ENCODE measurements at regions not wholly inside any gene's neighbourhood (a gene's known extent, or its start where the extent isn't known, plus 50 kb on each side); places are given as distances from the start of the nearest gene placed in this dataset.

DNA sequence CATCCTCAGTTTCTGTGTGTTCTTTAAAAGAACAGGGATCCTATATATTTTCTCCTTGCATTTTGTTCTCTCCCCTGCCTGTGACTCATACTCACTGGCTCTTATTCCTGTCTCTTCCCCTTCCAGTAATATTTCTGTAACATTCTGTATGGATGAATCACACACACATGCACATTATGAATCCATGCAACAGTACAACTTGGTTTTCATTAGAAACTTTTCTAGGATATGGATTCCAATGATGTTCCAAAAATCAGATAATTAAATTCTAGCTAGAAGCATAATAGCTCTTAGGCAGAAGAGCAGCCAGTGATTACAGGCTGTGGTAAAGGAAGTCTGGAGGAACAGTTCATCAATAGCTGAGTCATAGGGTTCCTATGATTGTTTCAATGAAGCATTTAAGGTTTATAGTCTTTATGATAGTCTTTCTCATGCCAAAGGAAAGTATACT lies 119.6 kb upstream of the PMFBP1 start:
- H3K9me3 Mint-ChIP-seq: no peaks in the 10 kb centered on the region
- no peak for DNase-seq (ENCODE audit: low read depth, low spot score)
- no peaks in the 10 kb centered on the region for H3K36me3 Mint-ChIP-seq (ENCODE audit: low read depth)
- TF ChIP-seq, protein P1, sequence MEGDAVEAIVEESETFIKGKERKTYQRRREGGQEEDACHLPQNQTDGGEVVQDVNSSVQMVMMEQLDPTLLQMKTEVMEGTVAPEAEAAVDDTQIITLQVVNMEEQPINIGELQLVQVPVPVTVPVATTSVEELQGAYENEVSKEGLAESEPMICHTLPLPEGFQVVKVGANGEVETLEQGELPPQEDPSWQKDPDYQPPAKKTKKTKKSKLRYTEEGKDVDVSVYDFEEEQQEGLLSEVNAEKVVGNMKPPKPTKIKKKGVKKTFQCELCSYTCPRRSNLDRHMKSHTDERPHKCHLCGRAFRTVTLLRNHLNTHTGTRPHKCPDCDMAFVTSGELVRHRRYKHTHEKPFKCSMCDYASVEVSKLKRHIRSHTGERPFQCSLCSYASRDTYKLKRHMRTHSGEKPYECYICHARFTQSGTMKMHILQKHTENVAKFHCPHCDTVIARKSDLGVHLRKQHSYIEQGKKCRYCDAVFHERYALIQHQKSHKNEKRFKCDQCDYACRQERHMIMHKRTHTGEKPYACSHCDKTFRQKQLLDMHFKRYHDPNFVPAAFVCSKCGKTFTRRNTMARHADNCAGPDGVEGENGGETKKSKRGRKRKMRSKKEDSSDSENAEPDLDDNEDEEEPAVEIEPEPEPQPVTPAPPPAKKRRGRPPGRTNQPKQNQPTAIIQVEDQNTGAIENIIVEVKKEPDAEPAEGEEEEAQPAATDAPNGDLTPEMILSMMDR (conservative IDR thresholded peaks at IDR 0.05): no peak
- no peaks in the 10 kb centered on the region for H3K4me1 Mint-ChIP-seq
- no peaks in the 10 kb centered on the region for H3K27me3 Mint-ChIP-seq (ENCODE audit: low read depth)
- no peak overlapping the region for H3K4me3 Mint-ChIP-seq
- H3K27ac Mint-ChIP-seq (ENCODE audit: unreplicated experiment): no peak overlapping the region

DNA sequence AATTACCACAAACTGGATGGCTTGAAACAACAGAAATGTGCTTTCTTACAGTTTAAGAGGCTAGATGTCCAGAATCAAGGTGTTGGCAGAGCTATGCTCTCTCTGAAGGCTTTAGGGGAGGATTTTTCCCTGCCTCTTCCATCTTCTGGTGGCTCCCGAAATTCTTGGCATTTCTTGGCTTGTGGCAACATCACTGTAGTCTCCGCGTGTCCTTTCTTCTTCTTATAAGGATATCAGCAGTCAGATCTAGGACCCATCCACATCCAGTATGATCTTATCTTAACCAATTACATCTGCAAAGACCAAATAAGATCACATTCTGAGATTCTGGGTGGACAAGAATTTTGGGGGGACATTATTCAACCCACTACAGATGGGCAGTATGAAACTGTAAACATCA lies 119.2 kb upstream of the PMFBP1 start:
- no peak overlapping the region for H3K4me3 Mint-ChIP-seq
- no peaks in the 10 kb centered on the region for H3K36me3 Mint-ChIP-seq (ENCODE audit: low read depth)
- no peaks in the 10 kb centered on the region for H3K9me3 Mint-ChIP-seq
- H3K4me1 Mint-ChIP-seq: no peaks in the 10 kb centered on the region
- no peak overlapping the region for H3K27ac Mint-ChIP-seq (ENCODE audit: unreplicated experiment)
- no peaks in the 10 kb centered on the region for H3K27me3 Mint-ChIP-seq (ENCODE audit: low read depth)
- TF ChIP-seq, protein P1 (conservative IDR thresholded peaks at IDR 0.05): no peak
- DNase-seq (ENCODE audit: low read depth, low spot score): no peak

DNA sequence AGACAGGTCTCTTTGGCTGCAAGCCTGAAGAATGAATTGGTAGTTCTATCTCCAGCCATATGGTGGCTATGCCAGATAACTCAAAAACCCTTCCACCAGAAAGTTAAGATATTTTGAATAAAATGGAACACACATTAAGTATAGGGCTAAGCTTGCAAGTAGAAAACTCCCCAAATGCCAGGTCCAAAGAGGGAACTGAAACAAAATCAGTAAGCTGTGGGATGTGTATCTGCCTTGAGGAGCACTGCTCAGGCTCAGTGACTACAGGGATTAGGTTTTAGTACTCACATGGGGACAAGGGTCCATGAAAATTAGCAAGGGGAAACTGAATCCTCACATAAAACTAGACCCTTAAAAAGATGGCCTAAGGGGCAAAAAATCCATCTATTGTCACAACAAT lies 115.7 kb upstream of the PMFBP1 start:
- TF ChIP-seq, protein P1 (conservative IDR thresholded peaks at IDR 0.05): no peak
- Mint-ChIP-seq H3K4me3 (no peak overlapping the region), H3K27me3 (ENCODE audit: low read depth) (no peaks in the 10 kb centered on the region), H3K36me3 (ENCODE audit: low read depth) (peaks cover 2% of the 10 kb centered on the region), H3K4me1 (no peaks in the 10 kb centered on the region), H3K27ac (ENCODE audit: unreplicated experiment) (no peak overlapping the region), H3K9me3 (no peaks in the 10 kb centered on the region)
- no peak for DNase-seq (ENCODE audit: low read depth, low spot score)

DNA sequence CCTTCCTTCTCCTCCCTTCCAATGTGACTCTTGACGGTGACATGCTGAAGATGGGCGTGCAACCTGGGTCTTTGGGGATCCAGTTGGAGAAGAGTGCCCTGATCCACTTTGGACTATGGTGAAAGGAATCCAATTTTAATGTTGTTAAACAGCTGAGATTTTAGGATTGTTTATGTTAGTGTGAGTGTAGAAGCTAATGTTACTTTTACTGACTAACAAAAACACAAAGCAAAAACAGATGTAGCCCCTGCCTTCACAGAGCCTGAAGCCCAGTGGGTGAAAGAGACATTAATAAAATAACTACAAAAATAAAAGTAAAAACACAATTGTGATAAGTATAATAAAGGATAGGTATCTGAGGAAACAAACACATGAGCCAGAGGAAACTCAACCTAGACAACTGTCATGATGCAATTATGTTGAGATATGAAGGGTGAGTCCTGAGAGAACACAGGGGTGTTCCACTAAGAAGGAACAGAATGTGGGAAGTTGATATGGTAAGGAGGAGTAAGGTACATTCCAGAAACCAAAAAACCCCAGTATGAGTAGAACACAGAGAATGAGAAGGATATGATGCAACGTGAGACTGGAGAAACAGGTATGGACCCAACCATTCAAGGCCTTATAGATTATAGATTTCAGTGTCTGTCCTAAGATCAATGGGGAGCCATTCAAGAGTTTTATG lies 115.1 kb upstream of the PMFBP1 start:
- Mint-ChIP-seq H3K27me3 (ENCODE audit: low read depth) (no peaks in the 10 kb centered on the region), H3K9me3 (no peaks in the 10 kb centered on the region), H3K27ac (ENCODE audit: unreplicated experiment) (no peak overlapping the region), H3K4me3 (no peak overlapping the region), H3K36me3 (ENCODE audit: low read depth) (peaks cover 2% of the 10 kb centered on the region), H3K4me1 (no peaks in the 10 kb centered on the region)
- TF ChIP-seq, protein P1 (conservative IDR thresholded peaks at IDR 0.05): no peak
- DNase-seq (ENCODE audit: low read depth, low spot score): no peak

DNA sequence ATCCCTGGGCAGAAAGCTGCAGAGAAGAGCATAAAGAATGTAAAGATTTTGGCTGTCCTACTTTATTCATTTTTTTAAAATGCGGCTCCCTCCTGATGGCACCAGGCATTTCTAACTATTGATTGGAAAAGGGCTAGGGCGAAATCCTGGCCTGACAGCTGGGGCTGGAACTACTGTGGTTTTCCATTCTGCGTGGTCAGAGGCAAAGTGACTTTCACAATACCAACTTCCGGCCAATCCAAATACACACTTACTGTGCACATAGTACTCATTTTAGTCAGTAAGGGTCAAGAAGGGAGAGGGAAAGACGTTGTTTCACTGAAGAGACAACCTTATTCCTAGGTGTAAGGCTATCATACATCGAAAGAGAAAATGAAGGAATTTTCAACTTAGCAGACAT lies 113.8 kb upstream of the PMFBP1 start:
- Mint-ChIP-seq H3K27ac (ENCODE audit: unreplicated experiment) (no peak overlapping the region), H3K4me3 (no peak overlapping the region), H3K4me1 (no peaks in the 10 kb centered on the region), H3K27me3 (ENCODE audit: low read depth) (no peaks in the 10 kb centered on the region), H3K9me3 (no peaks in the 10 kb centered on the region), H3K36me3 (ENCODE audit: low read depth) (peaks cover 2% of the 10 kb centered on the region)
- no peak for DNase-seq (ENCODE audit: low read depth, low spot score)
- TF ChIP-seq, protein P1 (conservative IDR thresholded peaks at IDR 0.05): no peak

All from neural crest cell (in vitro differentiated cells).